Ishikawa (cell line): ENCODE measurements at regions not wholly inside any gene's neighbourhood (a gene's known extent, or its start where the extent isn't known, plus 50 kb on each side); places are given as distances from the start of the nearest gene placed in this dataset.

Experiments
- CEBPB ChIP-seq: IDR thresholded peaks from 2 replicates; pipeline ENCODE4 v1.6.1; 2012
- EGR1 ChIP-seq: IDR thresholded peaks from 2 replicates; pipeline ENCODE4 v1.6.1; 2012
- EP300 ChIP-seq: IDR thresholded peaks from 2 replicates; pipeline ENCODE4 v1.6.1; 2012; ENCODE audit warnings: borderline replicate concordance
- FOXM1 ChIP-seq: IDR thresholded peaks from 2 replicates; pipeline ENCODE4 v1.6.1; 2012; ENCODE audit warnings: low read depth, borderline replicate concordance
- MAX ChIP-seq: IDR thresholded peaks from 2 replicates; pipeline ENCODE4 v1.6.1; 2012
- RAD21 ChIP-seq: IDR thresholded peaks from 2 replicates; pipeline ENCODE4 v1.6.1; 2012; ENCODE audit warnings: low read depth
- TAF1 ChIP-seq: IDR thresholded peaks from 2 replicates; pipeline ENCODE4 v1.6.1; 2012; ENCODE audit warnings: low read depth, mild to moderate bottlenecking
- USF1 ChIP-seq: IDR thresholded peaks from 2 replicates; pipeline ENCODE4 v1.6.1; 2012

GRCh38 chr6:134469702-134470456 is 152.0 kb upstream of the SGK1 start:
- TF ChIP-seq RAD21 (no peak), EGR1 (no peak), CEBPB (no peak), USF1 (no peak), FOXM1 (no peak), TAF1 (no peak), EP300 (no peak), MAX (no peak)
